OCI-LY3 (cell line): ENCODE measurements at regions not wholly inside any gene's neighbourhood (a gene's known extent, or its start where the extent isn't known, plus 50 kb on each side); places are given as distances from the start of the nearest gene placed in this dataset.

ENCODE experiments used
- CTCF ChIP-seq: fragments of 200-600, 300-600 bp; sonication (generic); IDR thresholded peaks from 2 replicates; pipeline ENCODE4 v1.5.1; 2014; ENCODE audit warnings: antibody characterized with exemption, low read length, low read depth
- EZH2phosphoT487 ChIP-seq: fragments of 200-600 bp; shearing (Covaris generic); IDR thresholded peaks from 2 replicates; pipeline ENCODE4 v1.6.1; 2018; ENCODE audit warnings: antibody characterized with exemption, mixed run types, low read depth

GRCh38 chr10:123262456-123262855 is 108.3 kb downstream of the BUB3 start:
- TF ChIP-seq CTCF (no peak), EZH2phosphoT487 (no peak)
